ENCODE measurements at regions not wholly inside any gene's neighbourhood (a gene's known extent, or its start where the extent isn't known, plus 50 kb on each side); places are given as distances from the start of the nearest gene placed in this dataset.
A peak's percentile ranks its signal among the peaks of the same experiment; 100 is the strongest.

- H3K9me3 ChIP-seq (ENCODE audit: low read depth, low read length), result no peaks in the 10 kb centered on the region
- no peak for DNase-seq (ENCODE audit: low read depth, low spot score)
- H3K36me3 ChIP-seq (ENCODE audit: insufficient read depth, low read length), result no peaks in the 10 kb centered on the region
- no peak overlapping the region for H3K9ac ChIP-seq (ENCODE audit: insufficient read length)
- H3K27ac ChIP-seq, result no peak overlapping the region
- TF ChIP-seq POLR2AphosphoS5 (IDR thresholded peaks at IDR 0.05; ENCODE audit: borderline replicate concordance, low read depth, low read length), result no peak
- no peak for TF ChIP-seq EZH2 (IDR thresholded peaks at IDR 0.05)
- TF ChIP-seq FOXP2 (optimal IDR thresholded peaks at IDR 0.05; ENCODE audit: control extremely low read depth, extremely low read length, insufficient read depth), result no peak
- no peak overlapping the region for H3K4me3 ChIP-seq
These were observed 882.9 kb upstream of the ADGRL2 start for GRCh38 chr1:80917826-80918225.

GRCh38 chr1:80917225-80917624, 883.5 kb upstream of the ADGRL2 start:
- DNase-seq (ENCODE audit: low read depth, low spot score), result no peak
- Histone ChIP-seq H3K27ac (no peak overlapping the region), H3K9ac (ENCODE audit: insufficient read length) (no peak overlapping the region), H3K4me3 (no peak overlapping the region), H3K36me3 (ENCODE audit: insufficient read depth, low read length) (no peaks in the 10 kb centered on the region), H3K9me3 (ENCODE audit: low read depth, low read length) (no peaks in the 10 kb centered on the region)
- TF ChIP-seq EZH2 (IDR thresholded peaks at IDR 0.05), result no peak
- TF ChIP-seq FOXP2 (optimal IDR thresholded peaks at IDR 0.05; ENCODE audit: control extremely low read depth, extremely low read length, insufficient read depth), result no peak
- TF ChIP-seq POLR2AphosphoS5 (IDR thresholded peaks at IDR 0.05; ENCODE audit: borderline replicate concordance, low read depth, low read length), result no peak

- no peak overlapping the region for H3K9ac ChIP-seq (ENCODE audit: insufficient read length)
- TF ChIP-seq EZH2 (IDR thresholded peaks at IDR 0.05), result no peak
- TF ChIP-seq FOXP2 (optimal IDR thresholded peaks at IDR 0.05; ENCODE audit: control extremely low read depth, extremely low read length, insufficient read depth), result no peak
- TF ChIP-seq POLR2AphosphoS5 (IDR thresholded peaks at IDR 0.05; ENCODE audit: borderline replicate concordance, low read depth, low read length), result no peak
- H3K9me3 ChIP-seq (ENCODE audit: low read depth, low read length), result no peaks in the 10 kb centered on the region
- H3K4me3 ChIP-seq, result no peak overlapping the region
- no peaks in the 10 kb centered on the region for H3K36me3 ChIP-seq (ENCODE audit: insufficient read depth, low read length)
- DNase-seq (ENCODE audit: low read depth, low spot score), result no peak
- H3K27ac ChIP-seq, result no peak overlapping the region
These were observed 885.2 kb upstream of the ADGRL2 start for GRCh38 chr1:80915491-80915890.

DNA sequence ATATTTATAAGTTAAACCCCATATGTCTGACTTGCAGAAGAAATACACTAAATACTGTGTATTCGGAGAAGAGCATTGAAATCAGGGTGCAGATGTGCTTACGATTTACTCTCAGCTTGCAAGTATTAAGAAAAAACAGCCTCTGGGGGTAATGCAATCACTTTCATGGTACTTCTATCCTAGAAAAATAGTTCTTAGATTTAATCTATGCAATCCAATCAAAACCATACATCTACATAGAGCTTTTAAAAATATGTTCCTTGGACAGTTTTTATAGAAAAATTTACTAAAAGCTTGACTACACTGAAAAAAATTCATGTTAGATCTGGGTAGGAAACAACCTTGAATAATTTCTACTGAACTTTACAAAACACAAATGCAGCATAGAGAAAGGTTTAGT, 890.3 kb upstream of the ADGRL2 start:
- DNase-seq (ENCODE audit: low read depth, low spot score), result no peak
- Histone ChIP-seq H3K27ac (no peak overlapping the region), H3K36me3 (ENCODE audit: insufficient read depth, low read length) (no peaks in the 10 kb centered on the region)

DNA sequence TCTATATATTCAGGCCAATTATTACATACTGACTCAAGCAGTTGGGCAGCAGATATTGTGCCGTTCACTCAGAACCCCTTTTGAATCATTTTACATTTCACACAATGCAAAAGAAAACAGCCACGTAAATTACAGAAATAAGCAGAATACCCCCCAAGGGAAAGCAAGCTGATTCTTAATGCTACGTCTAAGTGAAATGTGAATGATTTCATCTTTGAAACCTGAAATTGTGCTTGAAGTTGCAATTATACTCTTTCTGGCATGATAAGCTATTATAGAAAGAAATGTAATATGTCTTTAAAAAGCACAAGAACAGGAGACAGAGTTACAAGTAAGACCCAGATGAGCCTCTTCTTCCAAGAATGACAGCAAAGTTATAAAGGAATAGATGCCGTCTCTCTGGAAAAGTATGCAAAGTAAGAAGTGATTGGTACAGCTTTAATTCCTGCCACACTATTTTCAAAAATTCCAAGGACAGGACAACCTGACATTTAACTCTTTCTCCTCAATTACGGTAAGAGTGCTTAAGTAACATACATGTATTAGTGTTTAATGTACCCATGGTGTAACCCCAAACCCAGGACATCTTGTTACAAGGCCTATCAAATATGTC, 891.5 kb upstream of the ADGRL2 start:
- no peak overlapping the region for H3K9ac ChIP-seq (ENCODE audit: insufficient read length)
- TF ChIP-seq FOXP2 (optimal IDR thresholded peaks at IDR 0.05; ENCODE audit: control extremely low read depth, extremely low read length, insufficient read depth), result no peak
- TF ChIP-seq EZH2 (IDR thresholded peaks at IDR 0.05), result no peak

More for the DNA sequence above, 890.3 kb upstream of the ADGRL2 start:
- TF ChIP-seq EZH2 (IDR thresholded peaks at IDR 0.05), result no peak
- TF ChIP-seq POLR2AphosphoS5 (IDR thresholded peaks at IDR 0.05; ENCODE audit: borderline replicate concordance, low read depth, low read length), result no peak
- TF ChIP-seq FOXP2 (optimal IDR thresholded peaks at IDR 0.05; ENCODE audit: control extremely low read depth, extremely low read length, insufficient read depth), result no peak
- Histone ChIP-seq H3K4me3 (peak overlapping the region; percentile 26; the same call in 1 of the 2 replicates), H3K9ac (ENCODE audit: insufficient read length) (no peak overlapping the region), H3K9me3 (ENCODE audit: low read depth, low read length) (no peaks in the 10 kb centered on the region)

GRCh38 chr1:80896781-80897356, 903.9 kb upstream of the ADGRL2 start:
- TF ChIP-seq EZH2 (IDR thresholded peaks at IDR 0.05) (no peak), POLR2AphosphoS5 (IDR thresholded peaks at IDR 0.05; ENCODE audit: borderline replicate concordance, low read depth, low read length) (no peak), FOXP2 (optimal IDR thresholded peaks at IDR 0.05; ENCODE audit: control extremely low read depth, extremely low read length, insufficient read depth) (no peak)
- Histone ChIP-seq H3K27ac (no peak overlapping the region), H3K36me3 (ENCODE audit: insufficient read depth, low read length) (no peaks in the 10 kb centered on the region), H3K9ac (ENCODE audit: insufficient read length) (no peak overlapping the region), H3K9me3 (ENCODE audit: low read depth, low read length) (no peaks in the 10 kb centered on the region), H3K4me3 (no peak overlapping the region)
- no peak for DNase-seq (ENCODE audit: low read depth, low spot score)

More for the DNA sequence above, 891.5 kb upstream of the ADGRL2 start:
- Histone ChIP-seq H3K27ac (no peak overlapping the region), H3K36me3 (ENCODE audit: insufficient read depth, low read length) (no peaks in the 10 kb centered on the region), H3K9me3 (ENCODE audit: low read depth, low read length) (no peaks in the 10 kb centered on the region), H3K4me3 (no peak overlapping the region)
- no peak for DNase-seq (ENCODE audit: low read depth, low spot score)

- H3K9ac ChIP-seq (ENCODE audit: insufficient read length), result no peak overlapping the region
- no peak overlapping the region for H3K4me3 ChIP-seq
- no peak overlapping the region for H3K27ac ChIP-seq
- no peak for TF ChIP-seq EZH2 (IDR thresholded peaks at IDR 0.05)
- TF ChIP-seq FOXP2 (optimal IDR thresholded peaks at IDR 0.05; ENCODE audit: control extremely low read depth, extremely low read length, insufficient read depth), result no peak
- no peak for TF ChIP-seq POLR2AphosphoS5 (IDR thresholded peaks at IDR 0.05; ENCODE audit: borderline replicate concordance, low read depth, low read length)
- DNase-seq (ENCODE audit: low read depth, low spot score), result no peak
- no peaks in the 10 kb centered on the region for H3K9me3 ChIP-seq (ENCODE audit: low read depth, low read length)
- H3K36me3 ChIP-seq (ENCODE audit: insufficient read depth, low read length), result no peaks in the 10 kb centered on the region
These were observed 905.8 kb upstream of the ADGRL2 start for GRCh38 chr1:80894921-80895320.

DNA sequence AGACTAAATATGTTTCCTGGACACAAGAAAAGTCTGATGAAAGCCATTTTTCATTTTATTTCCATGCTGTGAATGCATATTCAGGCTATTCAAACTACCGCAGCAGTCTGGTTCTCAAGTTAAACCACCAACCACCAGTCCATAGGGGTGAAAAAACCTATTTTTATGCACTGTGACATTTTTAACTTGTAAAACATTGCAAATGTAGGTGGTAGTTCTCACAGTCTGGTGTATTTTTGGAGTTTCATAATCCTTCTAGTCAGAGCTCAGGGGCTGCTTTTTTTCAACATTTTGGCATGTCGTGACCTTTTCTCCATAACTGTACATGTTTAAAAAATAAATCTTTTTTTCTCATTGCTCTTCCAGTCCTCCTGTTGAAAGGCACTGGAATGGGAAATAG, 907.6 kb upstream of the ADGRL2 start:
- peak overlapping the region; percentile 72 for H3K27ac ChIP-seq
- H3K9me3 ChIP-seq (ENCODE audit: low read depth, low read length), result no peaks in the 10 kb centered on the region
- H3K4me3 ChIP-seq, result peak overlapping the region; percentile 37
- DNase-seq (ENCODE audit: low read depth, low spot score), result no peak
- no peaks in the 10 kb centered on the region for H3K36me3 ChIP-seq (ENCODE audit: insufficient read depth, low read length)
- no peak for TF ChIP-seq POLR2AphosphoS5 (IDR thresholded peaks at IDR 0.05; ENCODE audit: borderline replicate concordance, low read depth, low read length)
- no peak for TF ChIP-seq EZH2 (IDR thresholded peaks at IDR 0.05)
- TF ChIP-seq FOXP2 (optimal IDR thresholded peaks at IDR 0.05; ENCODE audit: control extremely low read depth, extremely low read length, insufficient read depth), result no peak
- peak overlapping the region; percentile 62 for H3K9ac ChIP-seq (ENCODE audit: insufficient read length)

Data from SK-N-MC (cell line).